GM12874 (cell line): ENCODE measurements at regions not wholly inside any gene's neighbourhood (a gene's known extent, or its start where the extent isn't known, plus 50 kb on each side); places are given as distances from the start of the nearest gene placed in this dataset.
A peak's percentile ranks its signal among the peaks of the same experiment; 100 is the strongest.

ENCODE experiments used
- CTCF ChIP-seq: IDR thresholded peaks from 2 replicates; pipeline ENCODE4 v1.5.1; 2011; ENCODE audit warnings: low read depth, mild to moderate bottlenecking, control low read depth, low read length, moderate library complexity; ENCODE audit not compliant: insufficient read depth

DNA sequence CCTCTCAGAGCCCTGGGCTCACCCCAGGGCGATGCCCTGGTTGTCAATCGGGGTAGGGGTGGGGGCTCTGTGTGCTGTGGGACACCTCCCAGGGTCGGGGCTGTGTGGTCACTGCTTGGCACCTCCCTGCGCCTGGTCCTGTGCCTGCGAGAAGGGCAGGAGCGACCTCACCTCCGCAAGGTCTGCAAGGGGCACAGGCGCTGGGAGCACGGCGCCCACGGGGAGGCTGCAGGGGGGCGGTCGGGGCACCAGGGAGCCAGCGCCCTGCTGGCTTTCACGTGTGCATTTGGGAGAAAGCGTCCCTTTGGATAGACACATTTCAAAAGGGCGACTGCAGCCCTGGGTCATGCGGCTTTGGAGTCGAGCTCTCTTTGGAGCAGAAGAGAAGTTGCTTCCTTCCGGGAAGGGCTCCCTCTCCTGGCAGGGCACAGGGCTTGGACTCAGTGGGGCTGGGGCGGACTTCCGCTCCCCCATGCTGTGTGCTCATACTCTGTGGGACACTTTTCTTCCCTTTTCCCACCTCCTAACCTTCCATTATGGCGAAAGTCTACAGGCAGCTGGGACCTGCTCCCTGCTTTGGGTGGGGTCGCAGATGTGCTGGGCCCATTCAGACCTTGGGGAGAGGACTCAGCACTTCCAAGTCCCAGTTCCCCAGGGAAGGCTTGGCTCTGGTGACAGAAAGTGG lies 52.9 kb upstream of the SLC28A3 start:
- TF ChIP-seq CTCF: no peak

DNA sequence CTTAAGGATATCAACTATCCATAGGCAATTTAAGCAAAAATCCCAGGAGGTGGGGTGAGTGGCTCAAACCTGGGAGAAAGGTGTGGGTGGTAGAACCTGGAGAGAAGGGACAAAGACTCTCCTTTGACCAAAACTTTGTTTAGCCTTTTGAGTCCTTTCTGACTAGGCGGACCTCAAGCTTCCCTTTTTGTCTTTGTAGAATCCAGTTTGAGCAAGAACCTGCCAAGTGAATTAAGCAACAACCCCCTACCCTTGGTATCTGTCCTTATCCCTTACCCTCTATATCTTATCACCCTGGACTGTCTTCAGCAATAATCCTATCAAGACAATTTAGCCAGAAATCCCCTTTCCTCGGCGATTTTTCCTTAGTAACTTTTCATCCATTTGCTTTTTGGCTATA lies 53.5 kb upstream of the SLC28A3 start:
- no peak for TF ChIP-seq CTCF

DNA sequence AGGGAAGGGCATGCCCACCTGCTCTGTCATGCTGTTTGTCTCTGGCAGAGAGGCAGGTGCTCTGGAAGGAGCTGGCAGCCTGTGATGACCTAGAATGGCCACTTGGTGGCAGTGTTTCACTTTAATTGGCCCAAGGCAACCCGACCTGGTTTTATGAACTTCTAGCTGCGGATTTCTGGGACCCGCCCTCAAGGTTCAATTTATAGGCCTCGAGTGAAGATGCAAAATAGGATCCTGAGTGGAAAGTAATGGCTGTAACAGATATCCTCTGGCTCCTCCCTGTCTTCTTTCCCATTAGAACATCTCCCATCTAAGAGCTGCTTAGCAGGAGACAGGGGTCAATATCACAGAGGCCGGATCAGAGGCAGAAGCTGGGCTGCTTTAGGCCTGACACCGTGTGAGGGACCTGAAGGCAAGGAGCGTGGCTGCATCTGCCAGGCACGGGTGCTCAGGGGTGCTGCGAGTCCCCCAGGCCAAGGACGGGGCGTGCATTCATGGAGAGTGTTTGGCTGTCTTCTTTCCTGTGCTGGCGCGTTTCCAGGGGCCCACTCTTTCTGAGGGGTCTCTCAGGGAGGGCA lies 56.7 kb upstream of the SLC28A3 start:
- peak; percentile 86 for TF ChIP-seq CTCF

- no peak for TF ChIP-seq CTCF
These were observed 57.3 kb upstream of the SLC28A3 start for GRCh38 chr9:84397822-84398221.

DNA sequence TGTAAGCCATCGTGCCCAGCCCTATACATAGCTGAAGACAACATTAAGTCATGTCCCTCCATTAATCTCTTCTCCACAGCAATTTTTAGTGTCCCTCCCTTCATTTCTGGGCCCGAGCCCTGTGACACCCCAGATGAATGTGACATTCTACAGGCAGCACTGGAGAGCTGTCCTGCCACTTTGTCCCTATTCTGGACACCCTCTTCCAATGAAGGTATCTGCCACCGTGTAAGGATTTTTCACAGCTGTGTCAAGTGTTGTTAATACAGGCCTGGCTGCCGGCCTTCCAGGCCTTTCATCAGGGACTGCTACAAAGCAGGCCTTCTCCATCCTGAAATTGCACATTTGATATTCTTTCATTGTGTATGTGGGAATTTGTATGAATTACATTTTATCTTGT lies 62.0 kb upstream of the SLC28A3 start:
- no peak for TF ChIP-seq CTCF

GRCh38 chr9:84403288-84403687 lies 62.7 kb upstream of the SLC28A3 start:
- TF ChIP-seq CTCF: no peak

DNA sequence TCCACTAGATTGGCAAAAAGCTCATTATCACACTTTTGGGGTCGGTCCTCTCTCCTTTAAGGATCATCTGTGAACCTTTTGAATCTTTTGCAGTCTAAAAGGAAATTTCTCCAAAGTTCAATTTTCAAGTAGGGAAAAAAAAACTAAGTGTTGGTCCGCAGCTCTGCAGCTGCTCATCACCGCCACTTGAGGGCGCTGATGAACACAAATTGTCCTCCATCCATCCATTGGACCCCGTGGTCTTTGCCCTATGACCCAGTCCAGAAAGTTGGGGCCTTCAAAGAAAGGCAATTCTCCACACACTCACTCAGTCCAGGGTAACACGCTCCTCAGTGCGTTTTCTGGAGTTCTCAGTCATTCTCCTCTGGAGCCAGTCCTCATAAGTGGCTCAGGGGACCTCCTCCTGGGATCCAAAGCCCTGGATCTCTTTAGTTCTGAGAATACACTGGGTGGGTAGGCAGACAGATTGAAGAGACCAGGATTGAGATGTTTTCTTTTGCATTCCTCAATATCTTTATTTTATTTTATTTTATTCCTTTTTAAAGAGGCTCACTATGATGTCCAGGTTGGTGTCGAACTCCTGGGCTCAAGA lies 63.6 kb upstream of the SLC28A3 start:
- TF ChIP-seq CTCF: peak; percentile 71
